OCI-LY1 (cell line): ENCODE measurements at regions not wholly inside any gene's neighbourhood (a gene's known extent, or its start where the extent isn't known, plus 50 kb on each side); places are given as distances from the start of the nearest gene placed in this dataset.
"Not testable (repeated sequence)": the region's sequence is repeated elsewhere in the genome, so short reads cannot be mapped to it uniquely, and the experiment has no call there.

Experiments
- H2AFZ ChIP-seq: fragments of 200-600 bp; sonication (generic), shearing (Covaris generic); 2 replicates; pipeline ENCODE4 v1.6.0; 2014; ENCODE audit warnings: antibody characterized with exemption, mild to moderate bottlenecking, low read length
- H3F3A ChIP-seq: fragments of 200-600 bp; sonication (generic), shearing (Covaris generic); 2 replicates; pipeline ENCODE4 v1.6.0; 2014; ENCODE audit warnings: mild to moderate bottlenecking, antibody characterized with exemption, low read length, moderate library complexity; ENCODE audit not compliant: insufficient read depth
- H3K27ac ChIP-seq: fragments of 200-600 bp; sonication (generic); 2 replicates; pipeline ENCODE4 v1.5.1; 2014; ENCODE audit warnings: low read length, mixed run types, mild to moderate bottlenecking, low read depth; ENCODE audit not compliant: poor library complexity, severe bottlenecking
- H3K27me3 ChIP-seq: fragments of 200-600 bp; sonication (generic); 2 replicates; pipeline ENCODE4 v1.6.0; 2014; ENCODE audit warnings: antibody characterized with exemption, mild to moderate bottlenecking, low read length, moderate library complexity; ENCODE audit not compliant: insufficient read depth
- H3K36me3 ChIP-seq: fragments of 200-600 bp; sonication (generic); 2 replicates; pipeline ENCODE4 v1.6.1; 2014; ENCODE audit warnings: mild to moderate bottlenecking, antibody characterized with exemption, low read length, moderate library complexity, mixed read lengths; ENCODE audit not compliant: insufficient read depth
- H3K4me1 ChIP-seq: fragments of 200-600 bp; sonication (generic); 2 replicates; pipeline ENCODE4 v1.5.1; 2014; ENCODE audit warnings: mild to moderate bottlenecking, low read length, moderate library complexity; ENCODE audit not compliant: insufficient read depth, severe bottlenecking
- H3K4me2 ChIP-seq: fragments of 200-600 bp; sonication (generic), shearing (Covaris generic); 2 replicates; pipeline ENCODE4 v1.6.1; 2014; ENCODE audit warnings: low read length
- H3K4me3 ChIP-seq: fragments of 200-600 bp; sonication (generic); 2 replicates; pipeline ENCODE4 v1.5.1; 2014; ENCODE audit warnings: low read length, low read depth, mild to moderate bottlenecking, mixed read lengths; ENCODE audit not compliant: poor library complexity, severe bottlenecking
- H3K79me2 ChIP-seq: fragments of 200-600 bp; shearing (Covaris generic); 2 replicates; pipeline ENCODE4 v1.6.1; 2016; ENCODE audit warnings: mixed run types, low read length, mixed read lengths; ENCODE audit not compliant: insufficient read depth
- H3K9ac ChIP-seq: fragments of 200-600 bp; sonication (generic), shearing (Covaris generic); 2 replicates; pipeline ENCODE4 v1.6.1; 2014; ENCODE audit warnings: mild to moderate bottlenecking, low read length, mixed read lengths
- H3K9me2 ChIP-seq: fragments of 200-600 bp; sonication (generic), shearing (Covaris generic); 2 replicates; pipeline ENCODE4 v1.6.1; 2014; ENCODE audit warnings: low read depth, mild to moderate bottlenecking, low read length, mixed read lengths
- H3K9me3 ChIP-seq: fragments of 200-600 bp; shearing (Covaris generic); 2 replicates; pipeline ENCODE4 v1.6.1; 2014; ENCODE audit warnings: low read length, mixed read lengths
- H4K20me1 ChIP-seq: fragments of 200-600 bp; sonication (generic), shearing (Covaris generic); 2 replicates; pipeline ENCODE4 v1.6.0; 2016; ENCODE audit warnings: mild to moderate bottlenecking, low read length; ENCODE audit not compliant: insufficient read depth
- CTCF ChIP-seq: fragments of 200-600 bp; sonication (generic), shearing (Covaris generic); IDR thresholded peaks from 2 replicates; pipeline ENCODE4 v1.5.1; 2017; ENCODE audit warnings: mild to moderate bottlenecking, antibody characterized with exemption, low read length, moderate library complexity, mixed read lengths
- EZH2 ChIP-seq: fragments of 200-600 bp; sonication (generic), shearing (Covaris generic); IDR thresholded peaks from 2 replicates; pipeline ENCODE4 v1.8.0; 2017; ENCODE audit warnings: borderline replicate concordance, mixed run types, mild to moderate bottlenecking, antibody characterized with exemption, low read length, moderate library complexity, mixed read lengths

GRCh38 chr3:118151164-118151563 is 883.5 kb downstream of the IGSF11 start:
- no peak for TF ChIP-seq CTCF

GRCh38 chr3:118162627-118163588 is 871.7 kb downstream of the IGSF11 start:
- not testable (repeated sequence) for H3K4me1 ChIP-seq, H4K20me1 ChIP-seq, H3K4me3 ChIP-seq, H3K9ac ChIP-seq, H2AFZ ChIP-seq, H3K9me3 ChIP-seq, H3K4me2 ChIP-seq, H3K36me3 ChIP-seq, H3F3A ChIP-seq, H3K27ac ChIP-seq, H3K9me2 ChIP-seq, H3K27me3 ChIP-seq, H3K79me2 ChIP-seq

More at GRCh38 chr3:118151164-118151563, 883.5 kb downstream of the IGSF11 start:
- no peaks in the 10 kb centered on the region for H3K9me3 ChIP-seq
- H3K27me3 ChIP-seq = no peaks in the 10 kb centered on the region
- no peak overlapping the region for H3K9ac ChIP-seq
- no peak overlapping the region for H3K4me3 ChIP-seq
- no peaks in the 10 kb centered on the region for H3K4me1 ChIP-seq
- H3K9me2 ChIP-seq = no peaks in the 10 kb centered on the region; the same call in 1 of the 2 replicates
- H2AFZ ChIP-seq = no peak overlapping the region
- H3K4me2 ChIP-seq = no peak overlapping the region
- no peaks in the 10 kb centered on the region for H3K36me3 ChIP-seq
- no peak overlapping the region for H3K27ac ChIP-seq
- no peaks in the 10 kb centered on the region for H4K20me1 ChIP-seq
- no peaks in the 10 kb centered on the region for H3K79me2 ChIP-seq
- no peaks in the 10 kb centered on the region for H3F3A ChIP-seq

GRCh38 chr3:118165413-118165812 is 869.2 kb downstream of the IGSF11 start:
- Histone ChIP-seq H3K27ac (no peak overlapping the region), H3K9me3 (no peaks in the 10 kb centered on the region), H3K79me2 (no peaks in the 10 kb centered on the region), H2AFZ (no peak overlapping the region), H3K27me3 (no peaks in the 10 kb centered on the region), H3K36me3 (no peaks in the 10 kb centered on the region), H3K4me3 (no peak overlapping the region), H3K9ac (no peak overlapping the region), H3K4me1 (no peaks in the 10 kb centered on the region), H3K4me2 (no peak overlapping the region), H4K20me1 (no peaks in the 10 kb centered on the region), H3F3A (no peaks in the 10 kb centered on the region), H3K9me2 (no peaks in the 10 kb centered on the region)
- TF ChIP-seq CTCF (no peak), EZH2 (no peak)

- H3K27me3 ChIP-seq = no peaks in the 10 kb centered on the region
- no peak overlapping the region for H3K4me3 ChIP-seq
These were observed 867.1 kb downstream of the IGSF11 start for GRCh38 chr3:118167571-118167970.

More at GRCh38 chr3:118167571-118167970, 867.1 kb downstream of the IGSF11 start:
- Histone ChIP-seq H2AFZ (no peak overlapping the region), H3K36me3 (no peaks in the 10 kb centered on the region), H3K4me2 (no peak overlapping the region), H3K79me2 (no peaks in the 10 kb centered on the region), H3F3A (no peaks in the 10 kb centered on the region), H3K9me2 (no peaks in the 10 kb centered on the region), H4K20me1 (no peaks in the 10 kb centered on the region), H3K27ac (no peak overlapping the region), H3K4me1 (no peaks in the 10 kb centered on the region), H3K9ac (no peak overlapping the region), H3K9me3 (no peaks in the 10 kb centered on the region)
- TF ChIP-seq EZH2 = no peak
- TF ChIP-seq CTCF = no peak
